AG09319 (cell line): ENCODE measurements at regions not wholly inside any gene's neighbourhood (a gene's known extent, or its start where the extent isn't known, plus 50 kb on each side); places are given as distances from the start of the nearest gene placed in this dataset.

ENCODE experiments used
- DNase-seq: peaks from one replicate; pipeline ENCODE4 v3.0.0-alpha.2; 2010; ENCODE audit warnings: low read depth; ENCODE audit errors: extremely low read depth
- CTCF ChIP-seq: IDR thresholded peaks from 2 replicates; pipeline ENCODE4 v1.5.1; 2011; ENCODE audit warnings: low read depth, mild to moderate bottlenecking, inconsistent platforms, low read length, moderate library complexity

- no peak for DNase-seq
These were observed 109.0 kb upstream of the TBL1XR1 start for GRCh38 chr3:177306252-177306651.

GRCh38 chr3:177307391-177307790 is 110.1 kb upstream of the TBL1XR1 start:
- DNase-seq = no peak
- no peak for TF ChIP-seq CTCF

More at GRCh38 chr3:177306252-177306651, 109.0 kb upstream of the TBL1XR1 start:
- TF ChIP-seq CTCF = no peak

GRCh38 chr3:177307826-177308225 is 110.5 kb upstream of the TBL1XR1 start:
- TF ChIP-seq CTCF = no peak
- DNase-seq = no peak

- no peak for TF ChIP-seq CTCF
- no peak for DNase-seq
These were observed 111.0 kb upstream of the TBL1XR1 start for GRCh38 chr3:177308286-177308685.

GRCh38 chr3:177308911-177309310 is 111.6 kb upstream of the TBL1XR1 start:
- TF ChIP-seq CTCF = no peak
- no peak for DNase-seq

GRCh38 chr3:177312491-177312890 is 115.2 kb upstream of the TBL1XR1 start:
- no peak for DNase-seq
- TF ChIP-seq CTCF = no peak

- no peak for TF ChIP-seq CTCF
- no peak for DNase-seq
These were observed 117.6 kb upstream of the TBL1XR1 start for GRCh38 chr3:177314897-177315296.

- no peak for DNase-seq
- TF ChIP-seq CTCF = no peak
These were observed 120.0 kb upstream of the TBL1XR1 start for GRCh38 chr3:177317247-177317646.
